K562 (cell line): ENCODE measurements at regions not wholly inside any gene's neighbourhood (a gene's known extent, or its start where the extent isn't known, plus 50 kb on each side); places are given as distances from the start of the nearest gene placed in this dataset.

Experiments
- ATAC-seq: fragments of 200-7000 bp; cut with Tn5 transposase; 3 replicates; pipeline ENCODE4 v1.9.1; 2020; ENCODE audit warnings: moderate library complexity
- BruUV-seq: library from RNA; stranded (reverse); fragments of 400-500 nt; replicated peaks from 2 replicates; lab custom pipeline; 2021; lab: Mats Ljungman, UMichigan
- CTCF ChIA-PET: fragments of 300-600 bp; formaldehyde crosslinking; extraction: SDS; loops from one replicate; lab custom pipeline; 2021; ENCODE audit warnings: low intra/inter-chr PET ratio; lab: Yijun Ruan, JAX
- POLR2A ChIA-PET: fragments of 300-600, 350-650 bp; sonication (Branson Sonifier 250); formaldehyde crosslinking; extraction: SDS; loops from one replicate; lab custom pipeline; 2021; ENCODE audit warnings: antibody characterized with exemption, inconsistent platforms; lab: Yijun Ruan, JAX
- DNase-seq, 4 experiments: peaks; one replicate each; pipeline versions ENCODE4 v3.0.0 to v3.0.0-alpha.2; 2011 to 2018; ENCODE audit warnings: low spot score in 3 of 4, mixed read lengths in 3 of 4; ENCODE audit errors: extremely low read depth in 1 of 4
- FAIRE-seq: peaks from 2 replicates; lab custom pipeline; 2011; peaks lifted over from hg19 to GRCh38; lab: Jason Lieb, UNC
- H2AFZ ChIP-seq: 2 replicates; pipeline ENCODE4 v1.6.0; 2011; ENCODE audit warnings: low read depth, low read length, control low read depth, inconsistent platforms
- H3K27ac ChIP-seq: fragments of 200-600 bp; 3 replicates; pipeline ENCODE4 v1.8.0; 2011; ENCODE audit warnings: low read depth, mild to moderate bottlenecking, control low read depth, inconsistent platforms, low read length, moderate library complexity, mixed read lengths; ENCODE audit errors: extremely low read depth
- H3K27me3 ChIP-seq, 2 experiments: fragments of 300-600 bp in 1 of 2; 2 replicates in 1 of 2; 3 replicates in 1 of 2; pipeline versions ENCODE4 v1.6.0 to v1.8.0; 2011; ENCODE audit warnings: inconsistent platforms in 2 of 2, low read length in 2 of 2, mild to moderate bottlenecking in 1 of 2, mixed read lengths in 1 of 2, moderate library complexity in 1 of 2; ENCODE audit not compliant: control insufficient read depth in 2 of 2, insufficient read depth in 2 of 2
- H3K36me3 ChIP-seq: fragments of 300-600 bp; 3 replicates; pipeline ENCODE4 v1.8.0; 2011; ENCODE audit warnings: mild to moderate bottlenecking, low read length, inconsistent platforms; ENCODE audit not compliant: control insufficient read depth, insufficient read depth
- H3K4me1 ChIP-seq, 2 experiments: fragments of 200-600 bp in 1 of 2; replicated peaks in 1 of 2; 2 replicates in 1 of 2; 3 replicates in 1 of 2; pipeline versions ENCODE4 v1.5.1 to v1.8.0; 2011; ENCODE audit warnings: inconsistent platforms in 2 of 2, low read length in 2 of 2, mild to moderate bottlenecking in 1 of 2, mixed read lengths in 1 of 2, moderate library complexity in 1 of 2; ENCODE audit not compliant: control insufficient read depth in 2 of 2, insufficient read depth in 2 of 2
- H3K4me2 ChIP-seq: 2 replicates; pipeline ENCODE4 v1.6.1; 2011; ENCODE audit warnings: low read length, control low read depth, inconsistent platforms, mixed read lengths; ENCODE audit not compliant: insufficient read depth
- H3K4me3 ChIP-seq: fragments of 200-600 bp; sonication (generic), shearing (Covaris generic); 2 replicates; pipeline ENCODE4 v1.5.1; 2016; ENCODE audit warnings: control low read depth, inconsistent platforms
- H3K79me2 ChIP-seq: fragments of 200-600 bp; 3 replicates; pipeline ENCODE4 v1.8.0; 2011; ENCODE audit warnings: low read length, inconsistent platforms; ENCODE audit not compliant: control insufficient read depth, insufficient read depth
- H3K9ac ChIP-seq, 2 experiments: 2 replicates each; pipeline versions ENCODE4 v1.6.0 to v1.6.1; 2011; ENCODE audit warnings: low read depth in 2 of 2, low read length in 2 of 2, control low read depth in 1 of 2, inconsistent platforms in 1 of 2, mild to moderate bottlenecking in 1 of 2, mixed read lengths in 1 of 2; ENCODE audit not compliant: insufficient read depth in 1 of 2
- H3K9me1 ChIP-seq: one replicate; pipeline ENCODE4 v1.6.0; 2011; ENCODE audit warnings: inconsistent platforms, mild to moderate bottlenecking, low read length, moderate library complexity; ENCODE audit not compliant: control insufficient read depth, insufficient read depth
- H3K9me3 ChIP-seq: replicated peaks from 2 replicates; pipeline ENCODE4 v1.5.1; 2011; ENCODE audit warnings: low read depth, low read length, inconsistent platforms; ENCODE audit not compliant: control insufficient read depth, insufficient read depth
- H4K20me1 ChIP-seq: replicated peaks from 2 replicates; pipeline ENCODE4 v1.6.1; 2011; ENCODE audit warnings: low read length, inconsistent platforms, mixed read lengths; ENCODE audit not compliant: control insufficient read depth, insufficient read depth
- C11orf30 ChIP-seq: fragments of 450-650 bp; IDR thresholded peaks from 2 replicates; pipeline ENCODE4 v1.6.1; 2016; ENCODE audit warnings: low read depth, mild to moderate bottlenecking
- CTCF ChIP-seq, 3 experiments: IDR thresholded peaks in 2 of 3; conservative IDR thresholded peaks in 1 of 3; 2 replicates each; pipeline ENCODE4 v1.5.1; 2011 to 2012; ENCODE audit warnings: low read length in 3 of 3, mild to moderate bottlenecking in 3 of 3, control low read depth in 2 of 3, improper control_type of control experiment in 1 of 3, inconsistent platforms in 1 of 3, low read depth in 1 of 3, mixed read lengths in 1 of 3, moderate library complexity in 1 of 3; ENCODE audit not compliant: insufficient read depth in 2 of 3
- FOS ChIP-seq: IDR thresholded peaks from 3 replicates; pipeline ENCODE4 v1.6.1; 2011; ENCODE audit not compliant: insufficient read length; ENCODE audit errors: extremely low read depth
- LEF1 ChIP-seq: fragments of 450-650 bp; IDR thresholded peaks from 2 replicates; pipeline ENCODE4 v1.6.1; 2016; ENCODE audit warnings: mild to moderate bottlenecking
- MAFF ChIP-seq: IDR thresholded peaks from 2 replicates; pipeline ENCODE4 v1.6.1; 2012; ENCODE audit warnings: low read length, improper control_type of control experiment
- MAFG ChIP-seq: fragments of 450-650 bp; conservative IDR thresholded peaks from 2 replicates; pipeline ENCODE4 v1.6.1; 2016; ENCODE audit warnings: missing genetic modification characterization, missing compliant biosample characterization
- MAFK ChIP-seq: IDR thresholded peaks from 2 replicates; pipeline ENCODE4 v1.6.1; 2011; ENCODE audit warnings: low read length, improper control_type of control experiment
- TRIM24 ChIP-seq, 2 experiments: fragments of 450-650 bp; IDR thresholded peaks; 2 replicates each; pipeline ENCODE4 v1.6.1; 2016
- ZKSCAN1 ChIP-seq: fragments of 150-350 bp; IDR thresholded peaks from 2 replicates; pipeline ENCODE4 v1.6.1; 2016; ENCODE audit warnings: low read depth, low read length
- ZNF316 ChIP-seq: fragments of 450-650 bp; IDR thresholded peaks from 2 replicates; pipeline ENCODE4 v1.6.1; 2016
- WGBS: fragments of 100-300 bp; shearing (Covaris generic); methylation state at CpG from one replicate; pipeline ENCODE4 v1.1.6; 2016; ENCODE audit warnings: low coverage, mixed read lengths; ENCODE audit not compliant: insufficient coverage; ENCODE audit errors: missing lambda C conversion rate; 5-methylcytosine and 5-hydroxymethylcytosine counted together
- in situ Hi-C: fragments of 300-500 bp; cut with MboI; formaldehyde crosslinking; loops from 4 replicates; pipeline ENCODE4 v1.15.0; 2018; ENCODE audit warnings: inconsistent platforms, mixed read lengths
- intact Hi-C: fragments of 100-400 bp; cut with micrococcal nuclease; formaldehyde crosslinking; loops from 2 replicates; pipeline ENCODE4 v1.14.2; 2022

DNA sequence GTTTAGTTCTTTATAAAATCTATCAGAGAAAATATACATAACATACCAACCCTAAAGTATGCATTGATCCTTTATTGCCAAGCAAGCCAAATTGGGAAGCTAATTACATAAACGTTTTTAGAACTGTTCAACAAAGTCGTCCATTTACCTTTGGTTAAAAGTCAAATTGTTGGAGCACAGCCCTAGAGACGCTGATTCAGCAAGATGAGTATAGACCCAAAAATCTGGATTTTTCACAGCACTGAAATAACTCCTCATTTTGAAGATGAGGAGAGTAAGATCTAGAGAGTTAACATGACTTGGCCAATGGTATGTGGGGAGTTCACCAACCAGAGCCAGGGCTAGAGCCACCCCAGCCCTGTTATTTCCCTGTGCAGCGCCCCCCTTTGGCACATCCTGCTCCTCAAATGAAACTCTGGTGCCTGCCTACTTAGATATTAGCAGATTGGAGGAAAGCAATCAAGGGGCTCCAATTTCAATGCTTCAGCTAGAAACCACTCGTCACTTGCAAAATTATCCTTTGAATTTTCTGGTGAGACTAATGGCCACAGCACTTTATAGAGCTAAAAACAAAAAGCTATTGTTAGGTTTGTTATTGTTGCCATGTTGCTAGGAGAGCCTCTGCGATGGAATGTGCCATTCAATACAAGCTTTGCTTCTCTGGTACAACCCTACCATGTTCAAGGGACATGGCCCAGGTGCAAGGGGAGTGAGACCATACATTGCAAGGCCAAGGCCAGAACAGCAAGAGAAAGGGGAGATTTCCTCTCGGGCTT is 132.6 kb upstream of the ZEB1 start:
- Histone ChIP-seq H3K4me1 (no peaks in the 10 kb centered on the region), H3K27ac (no peak overlapping the region), H3K36me3 (no peaks in the 10 kb centered on the region), H3K9me1 (no peaks in the 10 kb centered on the region), H3K27me3 (peaks cover 0 to 9% of the 10 kb centered on the region in 2 experiments; a peak in 3 of 5 replicates), H3K9ac (no peak overlapping the region), H3K9me3 (no peaks in the 10 kb centered on the region), H2AFZ (no peak overlapping the region), H3K79me2 (no peaks in the 10 kb centered on the region), H3K4me2 (no peak overlapping the region), H4K20me1 (no peaks in the 10 kb centered on the region), H3K4me3 (no peak overlapping the region)
- ChIA-PET CTCF (no interaction called here), POLR2A (interaction anchor here (0.6 kb wide), 1 partner anchor 335 kb away, joined by 4 read pairs; no protein-coding TSS in a partner anchor)
- ATAC-seq (no peak; the same call in 2 of the 3 replicates), FAIRE-seq (no peak), DNase-seq (no peak)
- 0% methylated on average over 7 of the region's 7 CpGs for WGBS
- peak; percentile 3; the same call in 1 of the 2 replicates for TF ChIP-seq MAFF
- 0 out of 6 replicates have a peak, but pooled peaks of 1 of the 3 experiments have one; percentile 13 for TF ChIP-seq CTCF (IDR thresholded peaks at IDR 0.05 in 2 of 3, conservative IDR thresholded peaks at IDR 0.05 in 1 of 3; ENCODE audit: insufficient read depth in 2 of 3, low read depth in 1 of 3, low read length in 3 of 3)
- no peak for TF ChIP-seq ZKSCAN1
- TF ChIP-seq C11orf30, result peak; percentile 48
- peak; percentile 75 for TF ChIP-seq ZNF316
- TF ChIP-seq FOS, result no peak
- TF ChIP-seq MAFG (tag), result peak; percentile 62
- peak; percentile 42; the same call in 1 of the 2 replicates for TF ChIP-seq MAFK
- TF ChIP-seq TRIM24 (IDR thresholded peaks at IDR 0.05), result no peak
- no peak for TF ChIP-seq LEF1
- in situ Hi-C loops (no loop called here), intact Hi-C loops (no loop called here)
- BruUV-seq, result no TSS peak
